ENCODE measurements at regions not wholly inside any gene's neighbourhood (a gene's known extent, or its start where the extent isn't known, plus 50 kb on each side); places are given as distances from the start of the nearest gene placed in this dataset.

DNA sequence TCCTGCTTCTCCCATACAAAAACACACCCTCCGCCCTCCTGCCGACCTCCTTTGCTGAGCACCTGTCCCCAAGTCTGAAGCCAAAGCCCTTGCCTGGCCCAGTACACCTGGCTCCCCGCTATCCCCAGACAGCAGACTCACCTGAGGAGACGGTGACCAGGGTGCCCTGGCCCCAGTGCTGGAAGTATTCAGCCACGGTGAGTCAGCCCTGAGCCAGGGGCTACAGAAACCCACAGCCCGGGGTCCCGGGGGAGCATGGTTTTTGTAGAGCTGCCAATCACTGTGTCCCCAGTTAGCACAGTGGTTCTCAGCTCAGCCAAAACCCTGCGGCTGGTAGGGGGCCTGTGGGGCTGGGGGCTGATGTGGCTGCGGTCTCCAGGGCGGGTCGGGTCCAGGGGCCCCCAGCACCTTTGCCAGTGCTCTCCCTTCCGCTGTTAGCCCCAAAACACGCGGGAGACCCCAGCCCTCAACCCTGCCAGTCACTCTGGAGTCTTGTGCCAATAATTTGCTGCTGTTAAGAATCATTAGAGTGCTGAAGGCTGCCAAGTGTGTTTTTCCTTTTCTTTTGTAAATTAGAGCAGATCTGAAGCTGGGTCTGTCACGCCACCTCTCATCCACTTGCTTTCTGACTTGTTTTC, 339.0 kb downstream of the TMEM121 start:
- DNase-seq (ENCODE audit: insufficient read length, low spot score): no peak
- FAIRE-seq: no peak
- no peak for TF ChIP-seq POLR2A (IDR thresholded peaks at IDR 0.05; ENCODE audit: low read depth, low read length)

- no peak for TF ChIP-seq POLR2A (IDR thresholded peaks at IDR 0.05; ENCODE audit: low read depth, low read length)
- FAIRE-seq (no peak), DNase-seq (ENCODE audit: insufficient read length, low spot score) (no peak)
These were observed 339.8 kb downstream of the TMEM121 start for GRCh38 chr14:105865904-105866840.

DNA sequence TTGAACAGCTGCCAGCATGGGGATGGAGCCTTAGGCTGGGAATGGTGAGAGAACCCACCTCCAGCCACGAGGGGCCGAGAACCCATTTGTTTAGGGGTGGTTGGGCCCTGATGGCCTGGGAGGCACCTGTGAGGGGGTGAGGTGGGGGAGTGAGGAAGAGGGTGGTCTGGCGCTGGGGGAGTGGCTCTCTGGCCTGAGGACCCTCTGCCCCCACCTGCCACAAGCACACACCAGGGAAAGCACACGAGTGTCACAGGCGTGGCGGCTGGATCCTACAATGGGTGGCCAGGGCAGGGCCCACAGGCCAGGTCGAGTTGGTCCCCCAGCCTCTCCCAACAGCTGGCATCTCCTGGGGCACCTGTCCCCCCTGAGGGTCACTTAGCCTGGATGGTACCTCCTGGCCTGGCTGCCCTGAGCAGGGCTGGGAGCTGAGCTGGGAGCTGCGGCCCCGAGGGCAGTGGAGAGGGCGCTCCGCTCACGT, 340.5 kb downstream of the TMEM121 start:
- no peak for DNase-seq (ENCODE audit: insufficient read length, low spot score)
- TF ChIP-seq POLR2A (IDR thresholded peaks at IDR 0.05; ENCODE audit: low read depth, low read length): no peak
- no peak for FAIRE-seq

DNA sequence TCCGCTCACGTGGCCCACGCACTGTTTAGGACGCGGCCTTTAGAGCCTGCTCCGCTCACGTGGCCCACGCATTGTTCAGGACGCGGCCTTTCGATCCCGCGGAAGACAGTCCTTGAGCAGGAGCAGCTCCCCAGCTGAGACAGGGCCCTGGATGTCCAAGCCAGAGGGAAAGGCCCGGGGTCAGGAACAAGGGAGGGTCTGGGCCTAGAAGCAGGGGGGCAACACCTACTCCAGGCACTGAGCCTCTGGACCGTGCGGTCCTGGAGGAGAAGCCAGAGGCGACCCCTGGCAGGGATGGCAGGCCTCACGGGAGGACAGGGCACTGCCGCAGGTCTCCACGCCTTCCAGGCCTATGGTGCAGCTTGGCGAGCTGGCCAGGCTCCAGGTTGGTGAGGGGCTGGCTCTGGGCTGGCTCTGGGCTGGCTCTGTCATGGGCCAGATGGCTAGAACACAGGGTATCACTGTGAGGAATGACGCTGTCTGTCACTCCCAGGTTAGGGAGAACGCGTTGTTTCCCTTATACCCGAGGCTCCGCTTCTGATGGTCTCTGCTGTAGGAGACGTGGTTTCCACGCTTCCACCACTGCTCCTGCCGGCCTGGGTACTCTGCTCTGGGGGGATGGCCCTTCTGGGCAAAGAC, 341.7 kb downstream of the TMEM121 start:
- DNase-seq (ENCODE audit: insufficient read length, low spot score): no peak

GRCh38 chr14:105871590-105871989, 345.2 kb downstream of the TMEM121 start:
- FAIRE-seq: no peak
- DNase-seq (ENCODE audit: insufficient read length, low spot score): no peak
- no peak for TF ChIP-seq POLR2A (IDR thresholded peaks at IDR 0.05; ENCODE audit: low read depth, low read length)

More for the DNA sequence above, 341.7 kb downstream of the TMEM121 start:
- no peak for FAIRE-seq
- no peak for TF ChIP-seq POLR2A (IDR thresholded peaks at IDR 0.05; ENCODE audit: low read depth, low read length)

- no peak for FAIRE-seq
- TF ChIP-seq POLR2A (IDR thresholded peaks at IDR 0.05; ENCODE audit: low read depth, low read length): no peak
- DNase-seq (ENCODE audit: insufficient read length, low spot score): no peak
These were observed 347.6 kb downstream of the TMEM121 start for GRCh38 chr14:105873870-105874512.

DNA sequence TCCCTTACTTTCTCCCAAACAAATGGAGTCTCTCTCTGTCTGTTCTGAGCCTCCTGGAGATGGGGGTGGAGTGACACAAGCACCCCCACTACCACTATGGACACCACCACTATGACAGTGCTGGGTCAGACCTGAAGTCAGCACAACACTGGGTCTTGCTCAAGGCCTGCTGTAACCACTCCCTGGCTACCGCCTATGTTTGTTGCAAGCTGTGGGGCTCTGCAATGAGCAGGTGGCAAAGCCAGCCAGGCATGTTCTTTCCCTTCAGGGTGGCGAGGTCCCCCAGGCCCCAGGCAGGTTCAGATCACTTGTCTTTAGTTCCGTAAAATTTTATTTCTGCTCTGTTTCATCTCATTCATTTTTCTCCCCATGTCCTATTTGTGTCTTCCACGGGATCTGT, 349.8 kb downstream of the TMEM121 start:
- DNase-seq (ENCODE audit: insufficient read length, low spot score) (no peak), FAIRE-seq (no peak)
- TF ChIP-seq POLR2A (IDR thresholded peaks at IDR 0.05; ENCODE audit: low read depth, low read length): no peak

- TF ChIP-seq POLR2A (IDR thresholded peaks at IDR 0.05; ENCODE audit: low read depth, low read length): no peak
- FAIRE-seq (no peak), DNase-seq (ENCODE audit: insufficient read length, low spot score) (no peak)
These were observed 350.4 kb downstream of the TMEM121 start for GRCh38 chr14:105876829-105877228.

DNA sequence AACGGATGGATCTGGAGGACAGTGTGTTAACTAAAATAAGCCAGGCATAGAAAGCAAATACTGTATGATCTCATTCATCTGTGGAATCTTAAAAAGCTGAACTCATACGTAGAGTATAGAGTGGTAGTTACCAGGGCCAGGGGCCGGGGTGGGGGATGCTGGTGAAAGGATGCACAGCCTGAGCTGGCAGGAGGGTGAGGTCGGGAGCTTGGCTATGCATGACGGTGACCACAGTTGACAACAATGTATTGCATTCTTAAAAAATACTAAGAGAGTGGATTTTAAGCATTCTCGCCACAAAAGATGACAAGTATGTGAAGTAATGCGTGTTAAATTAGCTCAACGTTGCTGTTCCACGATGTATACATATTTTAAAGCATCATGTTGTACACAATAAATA, 351.3 kb downstream of the TMEM121 start:
- DNase-seq (ENCODE audit: insufficient read length, low spot score): no peak
- no peak for TF ChIP-seq POLR2A (IDR thresholded peaks at IDR 0.05; ENCODE audit: low read depth, low read length)
- no peak for FAIRE-seq

GRCh38 chr14:105878125-105878524, 351.7 kb downstream of the TMEM121 start:
- no peak for FAIRE-seq
- no peak for DNase-seq (ENCODE audit: insufficient read length, low spot score)
- TF ChIP-seq POLR2A (IDR thresholded peaks at IDR 0.05; ENCODE audit: low read depth, low read length): no peak

DNA sequence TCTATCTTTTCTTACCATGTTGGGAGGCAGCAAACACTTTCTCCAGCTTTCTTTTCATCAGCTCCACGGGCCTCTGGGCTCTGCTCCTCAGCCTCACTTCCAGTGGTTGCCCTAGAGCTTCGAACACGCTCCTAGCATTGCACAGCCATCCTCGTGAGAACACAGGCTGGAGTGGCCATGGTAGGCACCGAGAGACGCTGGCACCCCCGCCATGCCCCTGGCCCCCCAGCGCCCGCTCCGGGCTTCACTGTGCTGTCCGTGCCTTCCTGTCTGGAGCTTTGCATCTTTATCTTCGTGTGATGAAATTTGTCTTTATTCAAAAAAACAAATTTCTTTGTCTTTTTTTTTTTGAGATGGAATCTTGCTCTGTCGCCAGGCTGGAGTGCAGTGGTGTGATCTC, 352.2 kb downstream of the TMEM121 start:
- no peak for TF ChIP-seq POLR2A (IDR thresholded peaks at IDR 0.05; ENCODE audit: low read depth, low read length)
- DNase-seq (ENCODE audit: insufficient read length, low spot score) (no peak), FAIRE-seq (no peak)

- no peak for DNase-seq (ENCODE audit: insufficient read length, low spot score)
- FAIRE-seq: no peak
- TF ChIP-seq POLR2A (IDR thresholded peaks at IDR 0.05; ENCODE audit: low read depth, low read length): no peak
These were observed 353.1 kb downstream of the TMEM121 start for GRCh38 chr14:105879503-105879866.

DNA sequence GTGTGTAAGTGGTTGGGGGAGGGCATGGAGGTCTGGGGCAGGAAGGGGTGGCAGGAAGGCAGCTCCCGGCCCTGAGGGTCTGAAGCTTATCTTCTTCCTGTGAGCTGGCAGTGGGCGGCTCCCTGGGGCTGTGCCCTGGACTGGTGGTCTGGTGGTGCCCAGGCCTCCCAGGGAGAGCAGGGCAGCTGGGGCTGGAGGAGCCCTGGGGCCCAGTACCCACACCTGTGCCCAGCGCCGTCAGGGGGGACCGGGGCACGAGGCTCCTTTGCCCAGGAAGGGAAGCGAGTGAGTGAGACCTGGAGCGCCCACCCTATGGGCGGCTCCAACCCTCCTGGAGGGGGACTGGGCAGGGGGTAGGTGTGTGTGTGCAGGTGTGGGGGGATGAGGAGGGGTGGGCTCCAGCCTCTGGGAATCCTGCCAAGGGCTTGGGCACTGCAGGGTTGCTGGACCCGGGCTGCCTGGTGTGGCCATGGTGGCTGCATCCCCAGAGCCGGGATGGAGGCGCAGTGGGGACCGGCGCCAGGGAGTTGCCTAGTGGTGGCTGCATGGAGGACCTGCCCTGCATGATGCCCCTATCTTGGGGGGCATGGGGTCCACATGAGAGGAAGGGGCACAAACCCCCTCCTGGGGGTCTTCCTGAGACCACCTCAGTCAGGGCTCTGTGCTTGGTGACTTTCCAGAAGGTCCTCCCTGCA, 353.6 kb downstream of the TMEM121 start:
- no peak for FAIRE-seq
- DNase-seq (ENCODE audit: insufficient read length, low spot score): no peak

More for the DNA sequence above, 353.6 kb downstream of the TMEM121 start:
- no peak for TF ChIP-seq POLR2A (IDR thresholded peaks at IDR 0.05; ENCODE audit: low read depth, low read length)

All from H54 (cell line).